HEK293 (cell line): ENCODE measurements at regions not wholly inside any gene's neighbourhood (a gene's known extent, or its start where the extent isn't known, plus 50 kb on each side); places are given as distances from the start of the nearest gene placed in this dataset.

Experiments used
- ZNF121 ChIP-seq: fragments of 450-650 bp; formaldehyde crosslinking; IDR thresholded peaks from 2 replicates; pipeline ENCODE4 v1.5.1; 2016; ENCODE audit warnings: missing biosample characterization, missing genetic modification characterization
- ZNF146 ChIP-seq: fragments of 450-650 bp; formaldehyde crosslinking; IDR thresholded peaks from 2 replicates; pipeline ENCODE4 v1.5.1; 2016; ENCODE audit warnings: missing biosample characterization, missing genetic modification characterization
- ZNF544 ChIP-seq: fragments of 450-650 bp; formaldehyde crosslinking; IDR thresholded peaks from 2 replicates; pipeline ENCODE4 v1.5.0; 2017; ENCODE audit warnings: missing biosample characterization, missing genetic modification characterization
- ZNF629 ChIP-seq: fragments of 450-650 bp; formaldehyde crosslinking; IDR thresholded peaks from 2 replicates; pipeline ENCODE4 v1.5.1; 2017; ENCODE audit warnings: missing biosample characterization, missing genetic modification characterization
- ZNF747 ChIP-seq: fragments of 450-650 bp; formaldehyde crosslinking; IDR thresholded peaks from 2 replicates; pipeline ENCODE4 v1.5.1; 2016; ENCODE audit warnings: missing biosample characterization, missing genetic modification characterization
- TF ChIP-seq, protein P1 (sequence below): fragments of 450-650 bp; formaldehyde crosslinking; IDR thresholded peaks from 2 replicates; pipeline ENCODE4 v1.5.1; 2016; ENCODE audit warnings: missing biosample characterization, missing genetic modification characterization
- TF ChIP-seq, protein P2 (sequence below): fragments of 450-650 bp; formaldehyde crosslinking; IDR thresholded peaks from 2 replicates; pipeline ENCODE4 v1.5.1; 2017; ENCODE audit warnings: missing biosample characterization, missing genetic modification characterization

DNA sequence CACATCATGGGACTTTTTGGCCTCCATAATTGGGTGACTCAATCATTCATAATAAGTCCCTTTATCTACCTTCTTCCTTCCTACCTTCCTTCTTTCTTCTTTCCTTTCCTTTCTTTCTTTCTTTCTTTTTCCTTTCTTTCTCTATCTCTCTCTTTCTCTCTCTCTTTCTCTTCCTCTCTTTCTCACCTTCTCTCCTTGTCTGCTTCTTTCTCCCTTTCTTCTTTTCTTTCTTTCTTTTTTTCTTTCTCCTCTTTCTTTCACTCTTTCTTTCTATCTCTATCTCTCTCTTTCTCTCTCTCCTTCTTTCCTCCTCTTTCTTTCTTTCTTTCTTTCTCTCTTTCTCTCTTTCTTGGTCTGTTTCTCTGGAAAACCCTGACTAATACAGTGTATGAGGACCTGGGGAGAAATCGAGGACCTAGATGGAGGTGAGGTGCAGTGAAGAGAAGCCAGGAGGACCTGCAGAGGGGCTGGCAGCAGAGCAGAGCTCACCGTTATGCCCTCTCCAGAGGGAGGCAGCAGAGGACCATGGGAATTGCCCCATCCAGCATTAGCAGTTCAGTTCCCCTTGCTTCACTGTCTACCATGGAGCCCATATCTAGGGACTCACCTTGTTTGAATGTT is 52.7 kb upstream of the BTRC start:
- TF ChIP-seq ZNF629 (tag by site-specific recombination) (no peak), ZNF121 (no peak), ZNF544 (tag by site-specific recombination) (no peak), ZNF747 (tag by site-specific recombination) (no peak), ZNF146 (tag by site-specific recombination) (no peak)
- TF ChIP-seq, protein P1, sequence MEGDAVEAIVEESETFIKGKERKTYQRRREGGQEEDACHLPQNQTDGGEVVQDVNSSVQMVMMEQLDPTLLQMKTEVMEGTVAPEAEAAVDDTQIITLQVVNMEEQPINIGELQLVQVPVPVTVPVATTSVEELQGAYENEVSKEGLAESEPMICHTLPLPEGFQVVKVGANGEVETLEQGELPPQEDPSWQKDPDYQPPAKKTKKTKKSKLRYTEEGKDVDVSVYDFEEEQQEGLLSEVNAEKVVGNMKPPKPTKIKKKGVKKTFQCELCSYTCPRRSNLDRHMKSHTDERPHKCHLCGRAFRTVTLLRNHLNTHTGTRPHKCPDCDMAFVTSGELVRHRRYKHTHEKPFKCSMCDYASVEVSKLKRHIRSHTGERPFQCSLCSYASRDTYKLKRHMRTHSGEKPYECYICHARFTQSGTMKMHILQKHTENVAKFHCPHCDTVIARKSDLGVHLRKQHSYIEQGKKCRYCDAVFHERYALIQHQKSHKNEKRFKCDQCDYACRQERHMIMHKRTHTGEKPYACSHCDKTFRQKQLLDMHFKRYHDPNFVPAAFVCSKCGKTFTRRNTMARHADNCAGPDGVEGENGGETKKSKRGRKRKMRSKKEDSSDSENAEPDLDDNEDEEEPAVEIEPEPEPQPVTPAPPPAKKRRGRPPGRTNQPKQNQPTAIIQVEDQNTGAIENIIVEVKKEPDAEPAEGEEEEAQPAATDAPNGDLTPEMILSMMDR (tag by site-specific recombination) = peak; percentile 74
- TF ChIP-seq, protein P2, sequence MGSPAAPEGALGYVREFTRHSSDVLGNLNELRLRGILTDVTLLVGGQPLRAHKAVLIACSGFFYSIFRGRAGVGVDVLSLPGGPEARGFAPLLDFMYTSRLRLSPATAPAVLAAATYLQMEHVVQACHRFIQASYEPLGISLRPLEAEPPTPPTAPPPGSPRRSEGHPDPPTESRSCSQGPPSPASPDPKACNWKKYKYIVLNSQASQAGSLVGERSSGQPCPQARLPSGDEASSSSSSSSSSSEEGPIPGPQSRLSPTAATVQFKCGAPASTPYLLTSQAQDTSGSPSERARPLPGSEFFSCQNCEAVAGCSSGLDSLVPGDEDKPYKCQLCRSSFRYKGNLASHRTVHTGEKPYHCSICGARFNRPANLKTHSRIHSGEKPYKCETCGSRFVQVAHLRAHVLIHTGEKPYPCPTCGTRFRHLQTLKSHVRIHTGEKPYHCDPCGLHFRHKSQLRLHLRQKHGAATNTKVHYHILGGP = no peak
